Heart right ventricle (tissue), 16 donors: ENCODE measurements at regions not wholly inside any gene's neighbourhood (a gene's known extent, or its start where the extent isn't known, plus 50 kb on each side); places are given as distances from the start of the nearest gene placed in this dataset.
"Not testable (repeated sequence)": the region's sequence is repeated elsewhere in the genome, so short reads cannot be mapped to it uniquely, and the experiment has no call there.

Experiments used
- ATAC-seq, 8 donors: fragments of 200-7000 bp; cut with Tn5 transposase; one replicate each; pipeline ENCODE4 v1.9.1; 2020; ENCODE audit warnings: mild to moderate bottlenecking in 8 of 8, moderate library complexity in 8 of 8, moderate number of reproducible peaks in 1 of 8
- DNase-seq, 2 donors: peaks; one replicate each; pipeline ENCODE4 v3.0.0-alpha.2; 2020
- H3K27ac ChIP-seq, 10 donors: fragments of 200-600 bp; sonication (generic) in 2 of 10; one replicate each; pipeline versions ENCODE4 v1.5.0 to v1.8.0; 2020 to 2022; ENCODE audit warnings: mild to moderate bottlenecking in 3 of 10
- H3K27me3 ChIP-seq, 7 donors: fragments of 200-600 bp; one replicate each; pipeline ENCODE4 v1.8.0; 2021 to 2022; ENCODE audit warnings: mild to moderate bottlenecking in 2 of 7
- H3K36me3 ChIP-seq, 9 donors: fragments of 200-600 bp; sonication (generic) in 1 of 9; one replicate each; pipeline versions ENCODE4 v1.5.0 to v1.8.0; 2020 to 2022; ENCODE audit warnings: mild to moderate bottlenecking in 2 of 9
- H3K4me1 ChIP-seq, 9 donors: fragments of 200-600 bp; sonication (generic) in 1 of 9; one replicate each; pipeline versions ENCODE4 v1.5.0 to v1.8.0; 2020 to 2022; ENCODE audit warnings: mild to moderate bottlenecking in 4 of 9
- H3K4me3 ChIP-seq, 10 donors: fragments of 200-600 bp; sonication (generic) in 2 of 10; one replicate each; pipeline versions ENCODE4 v1.5.0 to v1.8.0; 2020 to 2022; ENCODE audit warnings: mild to moderate bottlenecking in 7 of 10, moderate library complexity in 2 of 10
- H3K9me3 ChIP-seq, 11 donors: fragments of 200-600 bp in 10 of 11; sonication (generic) in 2 of 11; one replicate each; pipeline versions ENCODE4 v1.5.0 to v1.8.0; 2013 to 2022; ENCODE audit warnings: mild to moderate bottlenecking in 2 of 11, control low read depth in 1 of 11, moderate library complexity in 1 of 11
- WGBS, 2 donors: extraction: QIAGEN DNeasy Blood & Tissue Kit; methylation state at CpG; one replicate each; pipeline ENCODE4 v1.1.7; 2013; ENCODE audit warnings: inconsistent platforms in 1 of 2; 5-methylcytosine and 5-hydroxymethylcytosine counted together
- intact Hi-C, 10 donors: fragments of 100-400 bp; cut with DNase I; formaldehyde crosslinking; loops; one replicate each; pipeline versions ENCODE4 v1.11.1 to v1.14.2; 2022
- TF ChIP-seq, protein P1 (sequence below), 9 donors: fragments of 200-600 bp; sonication (generic) in 2 of 9; IDR thresholded peaks; one replicate each; pipeline versions ENCODE4 v1.5.0 to v1.8.0; 2021 to 2022; ENCODE audit warnings: antibody characterized with exemption in 9 of 9, mild to moderate bottlenecking in 5 of 9, moderate library complexity in 1 of 9
- donor health status: Arrhythmogenic right ventricular cardiomyopathy.
- donor health status: ischemic (EF 13 %, LVEDD 7.1; RV severe dilation, severe dysfunction).
- donor health status: healthy with polysubstance abuse.
- donor health status: DM: no; HTN: yes; CAD: no.
- donor health status: DM: no; HTN: no; CAD: no.
- donor health status: ischemic (EF 25% LVEDD 6.9; RV normal size, moderate dysfunction).
- donor health status: ischemic (EF 25% LVEDD 5.7; RV mildly dilated, moderate dysfunction).
- donor health status: healthy.
- donor health status: DM: yes; HTN: yes; CAD: no.
- donor health status: Ischemic cardiomyopathy.
- donor health status: ischemic (EF 35%, LVEDD 5.7; RV mildly dilated, moderate dysfunction).
- donor health status: nonischemic (EF 11% LVEDD 7.7; RV severe dilation, severe dysfunction).
- donor health status: DM: yes; HTN: yes; CAD: no.
- donor health status: PGD.
- donor health status: ischemic (EF 29% LVEDD 5.4; RV normal size, mild dysfunction).
- donor health status: nonischemic (EF 23%, LVEDD 6.1; RV moderate dilation, normal function).

DNA sequence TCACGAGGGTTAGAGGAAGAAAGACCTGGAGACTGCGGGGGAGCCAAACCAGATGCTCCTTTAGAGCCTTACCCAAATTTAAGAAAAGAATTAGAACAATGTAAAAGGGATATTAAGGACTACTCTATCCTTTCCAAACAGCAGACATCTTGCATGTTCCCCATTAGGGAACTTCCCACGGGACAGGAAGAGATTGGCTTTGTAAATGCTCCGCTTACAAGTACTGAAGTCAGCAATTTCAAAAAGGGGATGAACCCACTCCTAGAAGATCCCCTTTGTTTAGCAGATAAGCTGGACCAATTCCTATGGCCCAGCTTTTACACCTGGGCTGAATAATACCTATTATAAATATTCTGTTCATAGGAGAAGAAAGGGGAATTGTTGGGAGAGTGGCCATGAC lies 74.2 kb downstream of the APOBEC1 start:
- Histone ChIP-seq H3K36me3 (no peaks in the 10 kb centered on the region), H3K4me3 (no peak overlapping the region), H3K27me3 (peaks cover 0 to 8% (median 0%) of the 10 kb centered on the region in 7 donors), H3K4me1 (peaks cover 0 to 5% (median 0%) of the 10 kb centered on the region in 9 donors), H3K9me3 (peaks cover 0 to 9% (median 0%) of the 10 kb centered on the region in 11 donors), H3K27ac (no peak overlapping the region)
- no peak for ATAC-seq
- DNase-seq = no peak
- TF ChIP-seq, protein P1, sequence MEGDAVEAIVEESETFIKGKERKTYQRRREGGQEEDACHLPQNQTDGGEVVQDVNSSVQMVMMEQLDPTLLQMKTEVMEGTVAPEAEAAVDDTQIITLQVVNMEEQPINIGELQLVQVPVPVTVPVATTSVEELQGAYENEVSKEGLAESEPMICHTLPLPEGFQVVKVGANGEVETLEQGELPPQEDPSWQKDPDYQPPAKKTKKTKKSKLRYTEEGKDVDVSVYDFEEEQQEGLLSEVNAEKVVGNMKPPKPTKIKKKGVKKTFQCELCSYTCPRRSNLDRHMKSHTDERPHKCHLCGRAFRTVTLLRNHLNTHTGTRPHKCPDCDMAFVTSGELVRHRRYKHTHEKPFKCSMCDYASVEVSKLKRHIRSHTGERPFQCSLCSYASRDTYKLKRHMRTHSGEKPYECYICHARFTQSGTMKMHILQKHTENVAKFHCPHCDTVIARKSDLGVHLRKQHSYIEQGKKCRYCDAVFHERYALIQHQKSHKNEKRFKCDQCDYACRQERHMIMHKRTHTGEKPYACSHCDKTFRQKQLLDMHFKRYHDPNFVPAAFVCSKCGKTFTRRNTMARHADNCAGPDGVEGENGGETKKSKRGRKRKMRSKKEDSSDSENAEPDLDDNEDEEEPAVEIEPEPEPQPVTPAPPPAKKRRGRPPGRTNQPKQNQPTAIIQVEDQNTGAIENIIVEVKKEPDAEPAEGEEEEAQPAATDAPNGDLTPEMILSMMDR (IDR thresholded peaks at IDR 0.05) = no peak
- intact Hi-C loops = no loop called here
- WGBS, 2 donors = 73 to 83% methylated on average over 4 of the region's 4 CpGs

DNA sequence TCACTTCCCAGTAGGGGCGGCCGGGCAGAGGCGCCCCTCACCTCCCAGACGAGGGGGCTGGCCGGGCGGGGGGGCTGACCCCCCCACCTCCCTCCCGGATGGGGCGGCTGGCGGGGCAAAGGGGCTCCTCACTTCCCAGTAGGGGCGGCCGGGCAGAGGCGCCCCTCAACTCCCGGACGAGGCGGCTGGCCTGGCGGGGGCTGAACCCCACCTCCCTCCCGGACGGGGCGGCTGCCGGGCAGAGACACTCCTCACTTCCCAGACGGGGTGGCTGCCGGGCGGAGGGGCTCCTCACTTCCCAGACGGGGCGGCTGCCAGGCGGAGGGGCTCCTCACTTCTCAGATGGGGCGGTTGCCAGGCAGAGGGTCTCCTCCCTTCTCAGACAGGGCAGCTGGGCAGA lies 75.6 kb downstream of the APOBEC1 start:
- H3K9me3 ChIP-seq, intact Hi-C loops, H3K36me3 ChIP-seq, ATAC-seq, H3K27ac ChIP-seq, H3K4me1 ChIP-seq, H3K27me3 ChIP-seq, H3K4me3 ChIP-seq: not testable (repeated sequence)
- DNase-seq = peak in 1 of 2 donors; percentile 9
- 97 to 99% methylated on average over 11 to 26 of the region's 27 CpGs for WGBS, 2 donors

DNA sequence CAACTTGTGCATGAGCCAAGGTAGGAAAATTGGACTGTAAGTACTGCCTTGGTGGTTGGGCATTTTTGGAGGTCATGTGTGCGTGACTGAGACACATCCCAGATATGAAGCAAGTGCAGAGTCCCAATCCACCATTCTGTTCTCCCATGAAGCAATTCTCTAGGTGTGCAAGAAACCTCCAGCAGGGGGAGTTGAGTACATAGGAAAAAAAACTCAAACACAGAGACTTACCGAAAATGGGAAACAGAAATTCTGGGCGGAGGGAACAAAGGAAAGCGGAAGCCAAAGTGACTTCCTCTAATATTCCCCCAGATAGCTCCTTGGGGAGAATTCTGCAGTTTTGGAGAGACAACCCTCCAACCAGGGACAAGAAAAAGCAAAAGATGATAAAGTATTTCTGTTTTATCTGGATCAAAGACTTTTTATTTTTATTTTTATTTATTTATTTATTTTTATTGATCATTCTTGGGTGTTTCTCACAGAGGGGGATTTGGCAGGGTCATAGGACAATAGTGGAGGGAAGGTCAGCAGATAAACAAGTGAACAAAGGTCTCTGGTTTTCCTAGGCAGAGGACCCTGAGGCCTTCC lies 76.9 kb downstream of the APOBEC1 start:
- H3K36me3 ChIP-seq, H3K4me1 ChIP-seq, H3K27me3 ChIP-seq, H3K9me3 ChIP-seq, H3K4me3 ChIP-seq: not testable (repeated sequence)
- TF ChIP-seq, protein P1 (IDR thresholded peaks at IDR 0.05) = peak; percentile 7 to 69 (median 46)
- intact Hi-C loops = loop anchor here in 1 of 10 donors (10.0 kb wide), 1 partner anchor 46 kb away; no protein-coding TSS in a partner anchor
- 50 to 54% methylated on average over 4 of the region's 4 CpGs for WGBS, 2 donors
- DNase-seq = peak in 1 of 2 donors; percentile 57
- peak overlapping the region in 1 of 10 donors; percentile 31 for H3K27ac ChIP-seq
- peak in 5 of 8 donors; percentile 30 to 65 (median 58) for ATAC-seq

DNA sequence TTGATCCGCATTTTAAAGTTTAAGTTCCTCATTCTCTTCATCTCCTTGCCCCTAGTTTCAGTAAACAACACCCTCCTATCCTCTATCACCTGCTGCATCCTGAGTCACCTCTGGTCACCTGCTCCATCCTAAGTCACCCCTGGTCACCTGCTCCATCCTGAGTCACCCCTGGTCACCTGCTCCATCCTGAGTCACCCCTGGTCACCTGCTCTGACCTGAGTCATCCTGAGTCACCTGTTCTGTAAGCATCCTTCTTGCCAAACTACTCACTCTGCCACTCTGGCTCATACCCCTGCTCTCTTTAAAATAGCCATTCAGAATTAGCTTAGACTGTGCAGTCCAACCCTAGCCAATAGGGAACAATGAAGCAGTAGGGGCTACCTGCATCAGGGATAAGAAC lies 80.6 kb upstream of the CD163 start:
- intact Hi-C loops = loop anchor here in 1 of 10 donors (10.0 kb wide), 1 partner anchor 51 kb away; no protein-coding TSS in a partner anchor
- not testable (repeated sequence) for H3K36me3 ChIP-seq, H3K4me1 ChIP-seq, H3K27me3 ChIP-seq, H3K27ac ChIP-seq, H3K4me3 ChIP-seq, DNase-seq, ATAC-seq
- H3K9me3 ChIP-seq = peaks cover 0 to 18% (median 5%) of the 10 kb centered on the region in 11 donors
- WGBS, 2 donors = 88% methylated on average over 1 of the region's 1 CpG

DNA sequence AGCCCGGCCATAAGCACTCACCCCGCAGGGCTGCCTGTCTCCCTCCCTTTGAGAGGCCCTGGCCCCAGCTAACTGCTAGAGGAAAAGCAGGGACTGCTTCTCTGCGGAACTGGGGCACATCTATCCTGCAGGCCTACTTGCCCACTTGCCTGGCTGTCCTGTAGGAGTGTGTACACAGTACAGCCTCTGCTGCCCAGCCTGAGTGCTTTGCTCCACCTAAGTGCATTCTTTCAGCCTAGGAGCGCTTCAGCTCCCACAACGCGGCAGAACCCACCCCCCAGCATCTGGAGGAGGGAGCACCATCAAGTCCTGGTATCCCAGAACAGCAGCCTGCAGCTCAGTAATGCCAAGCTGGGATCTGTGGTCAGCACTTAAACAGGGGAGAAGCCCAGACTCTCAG lies 79.9 kb upstream of the CD163 start:
- intact Hi-C loops = loop anchor here in 1 of 10 donors (10.0 kb wide), 1 partner anchor 51 kb away; no protein-coding TSS in a partner anchor
- H3K36me3 ChIP-seq = no peaks in the 10 kb centered on the region
- WGBS, 2 donors = 72 to 75% methylated on average over 6 of the region's 6 CpGs

More for the DNA sequence above, 79.9 kb upstream of the CD163 start:
- Histone ChIP-seq H3K4me1 (peaks cover 0 to 3% (median 0%) of the 10 kb centered on the region in 9 donors), H3K27ac (no peak overlapping the region), H3K4me3 (no peak overlapping the region), H3K9me3 (peaks cover 0 to 25% (median 9%) of the 10 kb centered on the region in 11 donors), H3K27me3 (peaks cover 0 to 4% (median 0%) of the 10 kb centered on the region in 7 donors)
- TF ChIP-seq, protein P1 (IDR thresholded peaks at IDR 0.05) = no peak
- DNase-seq (no peak), ATAC-seq (no peak)
